Neuronal stem cell (in vitro differentiated cells): ENCODE measurements at regions not wholly inside any gene's neighbourhood (a gene's known extent, or its start where the extent isn't known, plus 50 kb on each side); places are given as distances from the start of the nearest gene placed in this dataset.
"Not testable (repeated sequence)": the region's sequence is repeated elsewhere in the genome, so short reads cannot be mapped to it uniquely, and the experiment has no call there.

Experiments
- DNase-seq: peaks from one replicate; pipeline ENCODE4 v3.0.0-alpha.2; 2013; ENCODE audit warnings: low spot score
- H2AFZ ChIP-seq: one replicate; pipeline ENCODE4 v1.6.1; 2013; ENCODE audit warnings: mild to moderate bottlenecking, low read length, inconsistent platforms
- H2AK5ac ChIP-seq: 2 replicates; pipeline ENCODE4 v1.6.1; 2013; ENCODE audit warnings: low read depth, mild to moderate bottlenecking, inconsistent platforms, low read length, moderate library complexity, mixed read lengths
- H2BK120ac ChIP-seq: 2 replicates; pipeline ENCODE4 v1.6.1; 2013; ENCODE audit warnings: low read depth, mild to moderate bottlenecking, inconsistent platforms, low read length, moderate library complexity, mixed read lengths
- H2BK12ac ChIP-seq: one replicate; pipeline ENCODE4 v1.6.1; 2013; ENCODE audit warnings: low read length, inconsistent platforms
- H2BK15ac ChIP-seq: 2 replicates; pipeline ENCODE4 v1.6.1; 2013; ENCODE audit warnings: mild to moderate bottlenecking, low read length, inconsistent platforms, mixed read lengths
- H2BK5ac ChIP-seq: one replicate; pipeline ENCODE4 v1.6.1; 2013; ENCODE audit warnings: inconsistent platforms, mild to moderate bottlenecking, low read length, moderate library complexity
- H3K14ac ChIP-seq: one replicate; pipeline ENCODE4 v1.6.1; 2013; ENCODE audit warnings: low read length, inconsistent platforms
- H3K18ac ChIP-seq: 2 replicates; pipeline ENCODE4 v1.6.1; 2013; ENCODE audit warnings: low read length, inconsistent platforms
- H3K23ac ChIP-seq: 2 replicates; pipeline ENCODE4 v1.6.1; 2013; ENCODE audit warnings: low read depth, mild to moderate bottlenecking, mixed read lengths, low read length, inconsistent platforms; ENCODE audit not compliant: poor library complexity
- H3K27ac ChIP-seq: replicated peaks from 3 replicates; pipeline ENCODE4 v1.5.1; 2013; ENCODE audit warnings: low read length, inconsistent platforms
- H3K27me3 ChIP-seq, 3 experiments: 2 replicates each; pipeline ENCODE4 v1.6.1; 2013; ENCODE audit warnings: low read length in 3 of 3, mild to moderate bottlenecking in 2 of 3, inconsistent platforms in 1 of 3, low read depth in 1 of 3, mixed read lengths in 1 of 3, moderate library complexity in 1 of 3; ENCODE audit not compliant: control insufficient read depth in 3 of 3, insufficient read depth in 3 of 3
- H3K36me3 ChIP-seq, 2 donors: replicated peaks in 1 of 2; 2 replicates each; pipeline ENCODE4 v1.6.1; 2013; ENCODE audit warnings: low read length in 2 of 2; ENCODE audit not compliant: control insufficient read depth in 2 of 2, insufficient read depth in 2 of 2
- H3K4ac ChIP-seq: 2 replicates; pipeline ENCODE4 v1.6.1; 2013; ENCODE audit warnings: inconsistent platforms, mild to moderate bottlenecking, low read length, moderate library complexity
- H3K4me1 ChIP-seq, 2 donors: 1 replicate in 1 of 2; 2 replicates in 1 of 2; pipeline ENCODE4 v1.6.1; 2013; ENCODE audit warnings: low read length in 2 of 2, low read depth in 1 of 2; ENCODE audit not compliant: control insufficient read depth in 2 of 2, insufficient read depth in 1 of 2
- H3K4me2 ChIP-seq: one replicate; pipeline ENCODE4 v1.6.1; 2013; ENCODE audit warnings: mild to moderate bottlenecking, low read length, inconsistent platforms; ENCODE audit not compliant: insufficient read depth, poor library complexity, severe bottlenecking
- H3K4me3 ChIP-seq, 2 donors: 2 replicates each; pipeline ENCODE4 v1.5.1; 2013; ENCODE audit warnings: low read length in 2 of 2, mild to moderate bottlenecking in 2 of 2, inconsistent platforms in 1 of 2, moderate library complexity in 1 of 2
- H3K79me1 ChIP-seq: one replicate; pipeline ENCODE4 v1.6.1; 2013; ENCODE audit warnings: low read depth, mild to moderate bottlenecking, inconsistent platforms, low read length, moderate library complexity
- H3K9ac ChIP-seq: one replicate; pipeline ENCODE4 v1.6.1; 2013; ENCODE audit warnings: mild to moderate bottlenecking, low read depth, low read length, inconsistent platforms; ENCODE audit not compliant: poor library complexity
- H3K9me3 ChIP-seq, 2 donors: replicated peaks in 1 of 2; 2 replicates each; pipeline versions ENCODE3 to v1.6.1; 2013; ENCODE audit warnings: low read length in 2 of 2, mild to moderate bottlenecking in 2 of 2, inconsistent platforms in 1 of 2, low read depth in 1 of 2, mixed read lengths in 1 of 2, moderate library complexity in 1 of 2; ENCODE audit not compliant: control insufficient read depth in 2 of 2, insufficient read depth in 1 of 2
- H4K8ac ChIP-seq: one replicate; pipeline ENCODE4 v1.6.1; 2013; ENCODE audit warnings: low read depth, mild to moderate bottlenecking, inconsistent platforms, low read length, moderate library complexity
- H4K91ac ChIP-seq: one replicate; pipeline ENCODE4 v1.6.1; 2013; ENCODE audit warnings: low read length, low read depth, mild to moderate bottlenecking, inconsistent platforms; ENCODE audit not compliant: poor library complexity
- WGBS, 2 donors: extraction: QIAGEN DNeasy Blood & Tissue Kit; methylation state at CpG; one replicate each; pipeline ENCODE4 v1.1.7; 2013; ENCODE audit warnings: missing lambda C conversion rate in 2 of 2, mixed read lengths in 1 of 2; ENCODE audit not compliant: insufficient read length in 2 of 2, insufficient replicate concordance in 1 of 2; ENCODE audit errors: extremely low coverage in 2 of 2; 5-methylcytosine and 5-hydroxymethylcytosine counted together

- Histone ChIP-seq H4K91ac (no peak overlapping the region), H3K27me3 (no peaks in the 10 kb centered on the region), H3K36me3 (peaks cover 8 to 30% of the 10 kb centered on the region in 2 donors), H2BK15ac (no peak overlapping the region), H2BK12ac (no peak overlapping the region), H2BK120ac (no peak overlapping the region), H3K79me1 (peaks cover 1% of the 10 kb centered on the region), H2AFZ (no peak overlapping the region), H3K9ac (no peak overlapping the region), H3K23ac (no peak overlapping the region), H3K9me3 (peaks cover 0 to 17% of the 10 kb centered on the region in 2 donors), H3K4me3 (no peak overlapping the region), H3K27ac (no peak overlapping the region), H2BK5ac (no peak overlapping the region), H3K18ac (no peak overlapping the region), H3K4ac (no peak overlapping the region), H3K14ac (no peak overlapping the region), H4K8ac (no peak overlapping the region), H2AK5ac (no peak overlapping the region), H3K4me1 (no peaks in the 10 kb centered on the region), H3K4me2 (no peak overlapping the region)
- WGBS, 2 donors = no CpG with 5 or more reads among the region's 2 CpGs
- no peak for DNase-seq
These were observed 90.1 kb upstream of the PCAT7 start for GRCh38 chr9:94464790-94465189.

- H3K23ac ChIP-seq, H3K27me3 ChIP-seq, H4K91ac ChIP-seq, H3K79me1 ChIP-seq, H3K4me1 ChIP-seq, H2BK5ac ChIP-seq, H3K9me3 ChIP-seq, H3K36me3 ChIP-seq, H3K14ac ChIP-seq, H2AK5ac ChIP-seq, H4K8ac ChIP-seq, H2BK12ac ChIP-seq, H3K4ac ChIP-seq, H3K4me3 ChIP-seq, H3K4me2 ChIP-seq, H3K27ac ChIP-seq, H2AFZ ChIP-seq, H2BK15ac ChIP-seq, H3K9ac ChIP-seq, H2BK120ac ChIP-seq, H3K18ac ChIP-seq, DNase-seq: not testable (repeated sequence)
- WGBS, 2 donors = no CpG with 5 or more reads among the region's 4 CpGs
These were observed 82.8 kb upstream of the PCAT7 start for GRCh38 chr9:94472063-94472462.

GRCh38 chr9:94472806-94473360 is 82.0 kb upstream of the PCAT7 start:
- no peak overlapping the region for H2AK5ac ChIP-seq
- H3K18ac ChIP-seq = no peak overlapping the region
- no peak overlapping the region for H2BK120ac ChIP-seq
- no peak overlapping the region for H3K23ac ChIP-seq
- no peak overlapping the region for H3K4me2 ChIP-seq
- no peak overlapping the region for H2BK5ac ChIP-seq
- no peaks in the 10 kb centered on the region for H3K79me1 ChIP-seq
- no peak overlapping the region for H4K91ac ChIP-seq
- no peak overlapping the region for H3K14ac ChIP-seq
- no peak overlapping the region for H3K4ac ChIP-seq
- H3K36me3 ChIP-seq = no peaks in the 10 kb centered on the region
- H2BK15ac ChIP-seq = no peak overlapping the region
- H2BK12ac ChIP-seq = no peak overlapping the region
- H3K4me3 ChIP-seq = no peak overlapping the region
- H3K4me1 ChIP-seq = no peaks in the 10 kb centered on the region
- no peak overlapping the region for H3K27ac ChIP-seq
- H4K8ac ChIP-seq = no peak overlapping the region
- DNase-seq = no peak
- H3K27me3 ChIP-seq = no peaks in the 10 kb centered on the region
- H3K9me3 ChIP-seq = peaks cover 2 to 11% of the 10 kb centered on the region in 2 donors
- WGBS, 2 donors = no CpG with 5 or more reads among the region's 4 CpGs
- H2AFZ ChIP-seq = no peak overlapping the region
- H3K9ac ChIP-seq = no peak overlapping the region

- Histone ChIP-seq H3K79me1 (peaks cover 2% of the 10 kb centered on the region), H3K36me3 (no peaks in the 10 kb centered on the region), H3K27me3 (no peaks in the 10 kb centered on the region), H3K9ac (peak overlapping the region; percentile 16), H3K23ac (peak overlapping the region; percentile 80), H3K9me3 (peaks cover 2 to 4% of the 10 kb centered on the region in 2 donors), H3K4ac (no peak overlapping the region), H2AK5ac (no peak overlapping the region), H2BK12ac (peak overlapping the region; percentile 49), H3K18ac (peak overlapping the region; percentile 24), H4K91ac (no peak overlapping the region), H2BK5ac (no peak overlapping the region), H3K14ac (no peak overlapping the region), H4K8ac (peak overlapping the region; percentile 23), H3K4me1 (no peaks in the 10 kb centered on the region), H3K27ac (no peak overlapping the region), H2AFZ (no peak overlapping the region), H3K4me3 (peak overlapping the region in 1 of 2 donors; percentile 13), H2BK120ac (no peak overlapping the region), H3K4me2 (no peak overlapping the region), H2BK15ac (no peak overlapping the region)
- WGBS, 2 donors = no CpG with 5 or more reads among the region's 29 CpGs
- DNase-seq = no peak
These were observed 75.8 kb upstream of the PCAT7 start for GRCh38 chr9:94478755-94479730.
